Hematopoietic multipotent progenitor cell treated with erythropoietin and hydrocortisone succinate and interleukin-3 and kit ligand, for 4 days (in vitro differentiated cells): ENCODE measurements at regions not wholly inside any gene's neighbourhood (a gene's known extent, or its start where the extent isn't known, plus 50 kb on each side); places are given as distances from the start of the nearest gene placed in this dataset.
A peak's percentile ranks its signal among the peaks of the same experiment; 100 is the strongest.

ENCODE experiments used
- DNase-seq: peaks from one replicate; pipeline ENCODE4 v3.0.0-alpha.2; 2015

DNA sequence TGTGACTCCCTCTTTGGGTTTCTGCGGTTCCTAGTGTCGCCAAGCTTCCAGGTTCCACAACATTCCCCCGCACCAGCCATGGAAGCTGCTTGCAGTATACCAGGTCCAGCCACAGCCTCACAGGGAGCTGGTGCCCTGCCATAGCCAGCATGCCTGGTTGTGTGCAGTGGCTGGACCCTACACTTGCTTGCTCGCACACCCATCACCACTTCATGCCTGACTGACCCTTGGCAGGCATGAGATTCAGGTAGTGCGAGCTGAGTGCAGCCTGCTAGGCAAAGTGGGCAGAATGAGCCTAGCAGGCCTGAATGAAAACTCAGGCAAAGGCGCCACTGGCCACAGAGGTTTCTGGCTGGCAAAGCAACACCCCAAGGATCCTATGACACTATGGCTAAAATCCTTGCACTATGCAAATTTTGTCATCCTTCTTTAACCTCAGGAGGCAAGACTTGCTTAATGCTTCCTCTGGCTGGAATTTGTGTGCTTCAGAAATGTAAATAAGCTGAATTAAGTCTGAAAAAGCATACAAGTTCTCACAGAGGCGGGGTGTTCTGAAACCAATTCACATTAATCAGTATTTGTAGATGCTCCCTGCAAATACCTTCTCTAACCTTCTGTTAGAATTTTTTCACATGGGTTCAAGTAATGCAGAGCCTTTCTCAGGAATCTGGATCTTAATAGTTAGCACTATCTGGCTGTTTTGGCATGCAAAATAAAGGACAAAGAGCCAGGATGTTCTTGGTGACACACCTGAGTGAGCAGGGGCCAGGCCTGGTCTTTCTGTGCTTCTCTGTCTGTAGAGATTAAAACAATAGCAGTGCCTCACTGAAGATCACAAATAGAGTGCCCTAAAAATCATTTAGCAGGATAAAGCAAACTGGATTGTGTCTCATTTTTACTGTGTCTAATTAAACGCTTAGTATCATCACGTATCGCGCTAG, 256.9 kb downstream of the GPATCH2 start:
- DNase-seq, result no peak

GRCh38 chr1:217372049-217372970, 258.6 kb downstream of the GPATCH2 start:
- no peak for DNase-seq

DNA sequence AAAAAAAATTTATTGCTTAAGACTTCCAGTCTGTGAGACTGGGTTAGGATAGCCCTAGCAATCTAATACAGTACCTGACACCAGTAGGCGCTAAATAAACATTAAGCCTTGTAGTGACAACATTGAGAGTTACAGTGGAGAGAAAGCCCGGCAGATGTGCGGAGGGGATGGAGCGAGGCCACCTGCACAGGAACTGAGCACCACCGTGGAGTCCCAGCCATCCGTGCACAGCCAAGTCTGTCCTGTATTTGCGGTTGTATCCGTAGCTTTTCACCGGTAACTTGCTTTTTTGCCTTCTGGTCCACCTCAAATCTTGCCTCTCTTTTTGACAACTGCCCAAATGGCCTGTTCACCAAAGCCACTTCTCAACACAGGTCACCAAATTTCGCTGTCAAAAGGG, 260.1 kb downstream of the GPATCH2 start:
- DNase-seq, result no peak

GRCh38 chr1:217369996-217370551, 260.8 kb downstream of the GPATCH2 start:
- no peak for DNase-seq

- DNase-seq, result no peak
Observed at GRCh38 chr1:217369271-217369981, 261.5 kb downstream of the GPATCH2 start.

DNA sequence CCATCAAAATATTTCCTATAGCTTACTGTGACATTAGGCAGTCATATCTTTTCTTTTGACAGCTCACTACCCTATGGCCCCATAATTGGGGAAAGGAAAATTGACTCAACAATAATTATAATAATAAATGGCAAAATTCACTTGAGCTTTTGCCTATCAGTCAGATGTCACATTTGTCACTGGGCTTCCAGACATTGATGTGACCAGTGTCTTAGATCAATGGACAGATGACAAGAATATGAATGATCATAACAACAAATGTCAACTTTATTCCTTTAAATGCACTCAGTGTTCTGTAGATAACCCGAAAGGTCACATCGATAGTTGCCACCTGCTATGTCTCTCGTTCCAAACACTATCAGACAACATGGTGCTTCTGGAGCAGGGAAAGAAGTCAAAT, 266.7 kb downstream of the GPATCH2 start:
- DNase-seq, result no peak

DNA sequence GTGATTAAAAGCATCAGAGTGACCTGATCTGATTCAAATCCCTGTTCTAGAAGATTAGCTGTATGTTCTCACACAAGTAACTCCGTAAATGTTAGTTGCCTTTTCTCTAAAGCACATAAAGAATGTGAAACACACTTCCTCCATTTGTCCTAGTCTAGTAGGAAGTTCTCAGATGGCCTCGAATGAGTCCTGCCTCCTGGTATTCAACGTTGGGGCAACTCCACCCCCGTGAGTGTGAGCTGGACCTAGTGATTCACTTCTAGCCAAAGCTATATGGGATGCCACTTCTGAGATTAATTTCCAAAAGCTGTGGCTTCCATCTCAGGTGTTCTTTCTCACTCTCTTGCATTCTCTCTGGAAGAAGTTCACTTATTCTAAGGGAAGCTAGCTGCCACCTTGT, 267.6 kb downstream of the GPATCH2 start:
- DNase-seq, result no peak

DNA sequence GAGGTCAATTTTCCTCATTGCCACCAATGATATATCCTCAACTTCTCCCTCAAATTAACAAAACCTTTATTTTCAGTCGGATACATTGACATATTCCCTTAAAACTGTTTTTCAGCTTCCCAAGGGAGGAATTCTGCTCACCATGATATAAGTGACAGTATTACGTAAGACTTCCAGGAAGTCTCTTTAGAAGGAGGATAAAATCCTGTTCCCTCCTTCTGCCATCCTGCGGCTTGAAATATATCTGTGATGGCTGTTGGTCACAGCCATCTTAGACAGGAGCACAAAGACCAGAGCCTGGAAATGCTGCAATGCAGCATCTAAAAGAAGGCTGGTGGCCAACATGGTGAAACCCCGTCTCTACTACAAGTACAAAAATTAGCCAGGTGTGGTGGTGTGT, 270.4 kb downstream of the GPATCH2 start:
- DNase-seq, result no peak

DNA sequence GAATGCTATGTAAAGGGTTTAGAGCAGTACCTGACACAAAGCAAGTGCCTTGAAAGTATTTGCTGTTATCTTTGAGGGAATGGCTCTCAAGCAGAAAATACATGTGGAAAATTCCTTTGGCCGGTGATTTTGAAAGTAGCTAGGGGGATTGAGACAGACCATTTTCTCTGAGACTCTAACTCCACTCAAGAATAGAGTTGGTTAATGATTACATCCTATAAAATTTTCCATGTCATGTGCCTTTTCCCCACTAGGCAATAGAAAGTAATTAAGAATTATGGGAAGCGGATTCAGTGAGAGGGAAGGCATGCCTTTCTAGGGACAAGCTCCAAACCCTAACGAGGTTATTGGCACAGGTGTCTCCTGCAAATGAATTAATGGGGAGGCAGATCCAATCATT, 276.0 kb downstream of the GPATCH2 start:
- no peak for DNase-seq

- DNase-seq, result no peak
Observed at GRCh38 chr1:217348960-217349664, 281.8 kb downstream of the GPATCH2 start.

DNA sequence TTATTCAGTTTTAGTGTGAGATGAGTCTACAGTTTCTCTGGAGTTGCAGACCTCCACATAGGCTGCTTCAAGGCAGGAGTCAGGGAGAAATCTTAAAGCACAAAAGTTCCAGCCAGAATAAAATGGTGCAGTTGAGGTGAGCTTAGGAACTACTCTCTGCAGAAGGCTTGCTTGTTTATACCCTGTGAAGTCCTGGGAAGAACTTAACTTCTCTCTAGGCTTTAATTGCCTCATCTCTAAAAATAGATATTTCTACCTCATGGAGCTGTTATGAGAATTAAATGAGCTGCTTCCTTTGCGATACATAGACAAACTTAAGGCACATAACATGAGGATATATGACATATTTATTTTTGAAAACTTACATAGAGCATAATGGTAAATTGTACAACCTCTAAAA, 286.2 kb downstream of the GPATCH2 start:
- no peak for DNase-seq

GRCh38 chr1:217343907-217344306, 287.0 kb downstream of the GPATCH2 start:
- DNase-seq, result no peak

DNA sequence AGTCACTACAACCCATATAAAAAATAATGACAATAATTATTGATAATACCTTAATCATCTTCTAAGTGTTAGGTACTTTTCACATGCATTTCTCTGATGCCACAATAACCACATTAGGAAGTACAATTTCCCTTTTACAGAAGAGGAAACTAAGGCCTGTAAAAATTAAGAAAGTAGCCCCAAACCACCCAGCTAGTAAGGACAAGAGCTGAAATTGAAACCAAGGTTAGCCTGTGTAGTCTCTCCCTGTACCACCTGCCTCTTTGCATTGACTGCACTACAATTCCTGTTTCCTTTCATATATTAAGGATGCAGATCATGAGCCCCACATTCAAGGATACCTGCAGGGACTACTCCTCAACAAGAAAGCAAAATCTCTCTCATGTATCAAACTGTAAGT, 288.8 kb downstream of the GPATCH2 start:
- DNase-seq, result no peak

DNA sequence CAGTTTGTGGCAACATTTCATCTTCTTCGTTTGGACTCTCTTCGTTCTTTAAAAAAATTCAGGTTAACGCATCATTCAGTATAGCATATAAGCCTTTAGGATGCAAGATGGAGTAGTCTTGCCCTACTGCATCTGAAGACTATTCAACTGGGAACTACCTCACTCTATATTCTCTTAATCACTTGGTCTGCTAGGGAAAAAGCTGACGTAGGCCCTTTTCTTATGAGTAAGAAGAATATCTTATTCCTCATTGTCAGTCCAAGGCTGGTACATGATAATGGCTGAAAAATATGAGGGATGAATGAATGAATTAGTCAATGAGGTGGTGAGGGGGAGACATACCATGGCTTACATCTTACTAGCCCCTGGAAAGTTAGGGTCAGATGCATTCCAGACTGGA, 294.2 kb downstream of the GPATCH2 start:
- DNase-seq, result no peak

DNA sequence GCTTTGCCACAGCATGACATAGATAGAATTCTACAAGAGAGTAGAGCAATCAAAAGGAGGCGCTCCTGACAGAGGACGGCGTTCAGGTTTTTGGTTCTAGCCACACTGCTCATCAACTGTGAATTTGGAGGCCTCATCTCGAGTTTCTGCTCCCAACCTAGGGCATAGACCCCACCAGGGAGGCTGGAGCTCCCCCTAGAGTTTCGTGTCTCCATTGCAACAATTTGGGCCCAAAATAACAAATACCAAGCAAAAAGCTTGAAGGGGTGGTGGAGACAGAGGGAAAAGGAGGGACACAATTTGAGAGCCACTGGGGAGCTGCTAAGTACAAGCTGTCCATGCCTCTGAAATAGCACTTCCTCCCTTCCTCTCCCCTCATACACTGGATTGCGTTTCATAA, 297.0 kb downstream of the GPATCH2 start:
- peak; percentile 25 for DNase-seq

DNA sequence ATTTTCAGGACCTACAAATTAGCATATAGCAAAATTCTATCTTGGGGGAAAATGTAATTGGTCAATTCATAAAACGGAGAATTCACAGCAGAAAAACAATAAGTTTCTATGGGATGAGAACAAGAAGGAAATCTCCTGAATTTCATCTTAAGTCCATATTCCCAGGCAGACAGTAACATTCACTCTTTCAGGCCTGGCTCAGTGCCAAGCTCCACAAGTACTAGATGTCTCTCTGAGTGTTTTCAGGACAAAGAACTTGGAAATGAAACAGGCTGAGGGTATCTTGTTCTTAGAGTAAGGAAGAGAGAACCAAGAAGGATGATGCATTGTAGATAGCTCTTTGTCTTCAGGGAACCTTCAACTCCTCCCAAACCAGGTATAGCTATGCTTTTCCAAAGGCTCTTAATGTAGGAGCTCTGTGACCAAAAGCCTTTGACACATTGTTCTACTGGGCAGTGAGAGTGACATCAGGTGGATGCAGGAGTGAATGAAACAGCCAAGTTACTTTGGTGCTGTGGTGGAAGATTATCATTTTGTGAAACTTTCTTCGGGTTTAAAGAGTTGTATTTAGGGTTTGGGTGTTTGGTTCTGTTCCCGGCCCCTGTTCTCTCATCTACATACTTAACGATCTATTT, 298.3 kb downstream of the GPATCH2 start:
- DNase-seq, result no peak

- DNase-seq, result no peak
Observed at GRCh38 chr1:217331698-217332097, 299.2 kb downstream of the GPATCH2 start.

GRCh38 chr1:217327901-217328300, 303.0 kb downstream of the GPATCH2 start:
- no peak for DNase-seq

GRCh38 chr1:217322834-217323233, 308.1 kb downstream of the GPATCH2 start:
- DNase-seq, result no peak

- DNase-seq, result no peak
Observed at GRCh38 chr1:217315346-217315745, 315.5 kb downstream of the GPATCH2 start.

GRCh38 chr1:217313096-217313495, 317.8 kb downstream of the GPATCH2 start:
- DNase-seq, result no peak

- DNase-seq, result no peak
Observed at GRCh38 chr1:217311766-217312165, 319.1 kb downstream of the GPATCH2 start.
